HG02623 (cell line): ENCODE measurements at regions not wholly inside any gene's neighbourhood (a gene's known extent, or its start where the extent isn't known, plus 50 kb on each side); places are given as distances from the start of the nearest gene placed in this dataset.

Source experiments
- ATAC-seq: cut with Tn5 transposase; IDR thresholded peaks from one replicate; pipeline ENCODE4 v1.9.1; 2021; ENCODE audit warnings: moderate library complexity; ENCODE audit not compliant: unreplicated experiment

DNA sequence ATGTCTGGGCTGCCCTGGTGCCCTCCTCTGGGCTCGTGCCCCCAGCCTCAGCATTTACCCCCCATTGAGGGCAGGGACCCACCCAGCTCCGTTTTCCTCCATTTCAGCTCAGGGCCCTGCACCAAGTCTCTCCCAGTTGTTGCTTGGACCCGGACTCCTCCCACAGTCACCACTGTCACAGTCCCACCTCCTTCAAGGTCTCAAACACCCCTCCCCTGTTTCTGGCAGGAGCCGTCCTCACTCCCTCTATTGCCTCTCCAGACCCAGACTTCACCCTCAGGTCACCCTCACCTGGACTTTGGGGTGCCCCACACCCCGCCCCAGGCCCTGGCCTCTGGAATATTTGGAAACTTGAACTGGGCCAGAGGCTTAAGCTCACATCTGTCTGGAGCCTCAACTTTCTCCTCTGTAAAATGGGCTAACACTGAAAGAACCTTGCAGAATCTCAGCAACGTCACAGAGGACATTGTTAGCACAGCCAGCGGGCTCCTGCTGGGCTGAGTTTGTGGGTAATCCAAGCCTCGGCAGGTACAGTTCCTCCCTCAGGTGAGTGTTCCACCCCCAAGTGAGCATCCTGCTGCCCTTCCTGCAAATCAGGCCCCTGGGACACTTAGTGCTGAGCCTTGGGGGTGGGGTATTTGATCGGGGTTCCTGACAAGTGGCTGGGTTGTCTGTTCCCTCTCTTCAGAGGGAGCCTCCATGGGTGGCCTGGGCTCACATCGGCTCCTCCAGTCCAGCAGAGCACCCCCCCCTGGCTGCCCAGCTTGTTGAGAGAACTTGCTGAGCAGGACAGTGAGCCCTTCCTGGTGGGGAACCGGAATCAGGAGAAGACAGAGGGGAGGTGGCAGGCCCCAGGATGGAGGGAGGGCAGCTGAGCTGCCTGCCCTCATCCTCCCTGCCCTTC lies 130.1 kb downstream of the C9orf50 start:
- ATAC-seq = no peak

DNA sequence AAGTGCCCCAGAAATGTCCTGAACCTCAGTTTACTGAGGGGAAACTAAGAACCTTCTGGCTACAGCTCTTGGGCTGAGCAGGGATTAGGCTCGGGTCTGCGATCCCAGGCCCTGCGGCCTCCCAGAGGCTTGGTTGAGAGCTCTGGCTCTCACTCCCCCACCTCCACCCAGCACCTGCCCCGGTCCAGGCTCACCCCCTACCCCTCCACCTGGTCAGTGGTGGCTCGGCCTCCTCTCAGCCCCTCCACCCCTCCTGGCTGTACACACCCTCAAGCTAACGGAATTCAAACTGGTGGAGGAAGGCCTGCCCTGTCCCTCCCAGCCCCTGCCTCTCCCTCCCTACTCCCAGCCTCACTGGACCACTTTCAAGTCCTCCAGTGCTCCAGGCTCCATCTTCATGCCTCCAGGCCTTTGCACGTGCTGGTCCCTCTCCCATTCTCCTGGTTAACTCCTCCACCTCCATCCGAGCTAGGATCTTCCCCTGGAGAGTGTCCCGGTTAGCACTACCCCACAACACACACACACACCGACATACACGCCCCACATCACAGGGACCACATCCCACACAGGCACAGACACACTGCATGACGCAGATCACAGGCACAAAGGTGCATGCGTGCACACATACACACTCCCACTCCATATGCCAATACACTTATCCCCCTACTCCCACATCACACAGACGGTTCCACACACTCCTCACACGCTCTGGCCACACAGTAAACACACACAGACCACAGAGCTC lies 130.9 kb downstream of the C9orf50 start:
- ATAC-seq = no peak

DNA sequence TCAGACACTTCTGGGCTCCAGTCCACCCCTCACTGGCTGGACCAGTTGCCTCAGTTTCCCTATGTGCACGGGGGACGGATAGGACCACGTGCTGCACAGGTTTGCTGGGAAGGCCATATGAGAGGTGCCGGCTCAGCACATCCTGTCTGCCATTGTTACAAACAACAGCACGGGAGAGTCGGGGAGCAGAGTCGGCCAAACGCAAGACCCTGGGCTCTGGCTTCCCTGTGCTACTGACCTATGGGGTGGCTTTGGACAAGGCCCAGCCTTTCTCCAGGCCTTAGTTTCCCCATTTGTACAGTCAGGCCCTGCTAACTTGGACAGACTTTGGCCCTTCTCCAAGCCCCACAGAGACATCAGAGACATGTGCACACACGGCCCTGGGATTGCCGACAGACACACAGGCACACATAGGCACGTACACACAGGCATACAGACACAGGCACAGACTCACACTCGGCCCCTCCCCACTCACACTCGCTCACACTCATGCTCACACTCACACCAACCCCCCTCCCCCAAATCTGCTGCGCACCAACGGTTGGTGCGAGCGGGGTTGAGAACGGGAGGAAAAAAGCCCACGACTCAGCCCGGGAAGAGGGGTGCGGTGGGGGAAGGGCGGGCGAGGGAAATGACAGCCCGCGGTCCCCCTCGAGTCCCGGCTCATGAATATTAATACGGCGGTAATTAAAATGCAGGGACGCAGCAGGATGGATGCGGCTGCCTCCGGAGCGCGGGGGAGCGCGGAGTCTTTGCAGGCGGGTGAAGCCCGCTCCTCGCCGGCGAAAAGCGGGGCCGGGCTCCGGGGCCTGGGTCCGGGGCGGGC lies 133.0 kb downstream of the C9orf50 start:
- peak; percentile 12 for ATAC-seq

DNA sequence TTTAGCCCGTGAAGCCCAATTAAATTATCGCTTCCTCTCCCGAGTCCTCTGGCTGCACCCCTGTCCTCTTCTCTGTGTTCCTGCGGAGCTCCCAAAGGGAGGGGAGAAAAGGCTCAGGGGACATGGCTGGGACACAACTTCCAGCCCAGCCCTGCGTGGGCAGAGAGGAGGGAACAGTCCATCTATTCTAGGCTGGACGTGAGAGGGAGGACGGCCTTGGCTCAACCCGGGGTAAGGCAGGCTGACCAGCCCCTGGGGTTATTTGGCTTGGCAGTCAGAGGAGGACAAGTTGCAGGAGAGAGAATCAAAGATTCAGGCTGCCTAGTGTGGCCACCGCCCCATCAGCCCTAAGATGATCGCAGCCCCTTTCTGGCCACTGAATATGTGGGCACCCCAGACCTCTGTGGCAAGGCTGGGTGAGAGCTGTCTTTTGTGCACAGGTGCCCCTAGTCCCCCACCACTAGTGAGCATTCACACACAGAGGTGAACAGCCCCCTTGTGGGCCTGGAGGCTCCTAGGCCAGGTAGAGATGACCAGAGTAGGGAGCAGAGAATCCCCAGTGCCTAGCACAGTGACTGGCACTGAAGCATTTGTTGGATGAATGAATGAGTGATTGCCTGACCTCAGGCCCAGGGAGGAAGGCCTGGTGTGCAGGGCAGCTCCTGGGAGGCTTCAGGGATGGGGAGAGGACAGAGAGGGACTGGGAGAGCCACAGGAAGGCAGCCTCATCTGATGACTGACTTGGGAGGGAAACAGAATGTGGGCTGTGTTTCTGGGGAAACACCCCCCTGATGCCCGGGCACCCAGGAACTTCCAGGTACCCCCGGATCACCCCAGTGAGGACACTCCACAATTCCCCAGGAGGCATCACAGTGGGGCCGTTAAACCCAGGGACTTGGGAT lies 133.9 kb downstream of the C9orf50 start:
- no peak for ATAC-seq

DNA sequence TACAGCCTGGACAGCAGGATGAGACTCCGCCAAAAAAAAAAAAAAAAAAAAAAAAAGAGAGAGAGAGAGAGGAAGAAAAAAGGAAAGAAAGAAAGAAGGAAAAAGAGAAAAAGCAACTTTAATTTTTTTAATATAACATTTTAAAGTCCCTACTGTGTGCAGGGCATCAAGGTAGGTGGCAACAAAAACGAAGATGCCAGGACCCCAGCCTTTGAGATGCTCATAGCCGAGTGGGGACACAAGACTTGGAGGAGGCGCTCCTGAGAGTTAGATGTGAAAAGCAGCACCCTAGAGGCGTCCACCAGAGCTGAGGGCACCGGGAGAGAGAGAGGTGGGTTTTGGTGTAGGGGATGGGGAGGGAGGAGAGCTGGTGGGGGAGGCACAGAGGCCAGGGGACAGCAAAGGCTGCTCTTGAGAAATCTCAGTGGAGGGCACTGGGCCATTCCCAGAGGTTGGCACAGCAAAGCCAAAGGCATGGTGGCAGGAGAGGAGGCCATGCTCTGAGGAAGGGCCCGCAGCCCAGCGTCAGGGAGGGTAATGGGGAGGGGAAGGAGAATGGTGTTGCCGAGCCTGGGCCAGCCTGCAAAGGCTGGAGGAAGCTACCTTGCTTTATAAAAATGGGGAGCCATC lies 135.6 kb downstream of the C9orf50 start:
- no peak for ATAC-seq

DNA sequence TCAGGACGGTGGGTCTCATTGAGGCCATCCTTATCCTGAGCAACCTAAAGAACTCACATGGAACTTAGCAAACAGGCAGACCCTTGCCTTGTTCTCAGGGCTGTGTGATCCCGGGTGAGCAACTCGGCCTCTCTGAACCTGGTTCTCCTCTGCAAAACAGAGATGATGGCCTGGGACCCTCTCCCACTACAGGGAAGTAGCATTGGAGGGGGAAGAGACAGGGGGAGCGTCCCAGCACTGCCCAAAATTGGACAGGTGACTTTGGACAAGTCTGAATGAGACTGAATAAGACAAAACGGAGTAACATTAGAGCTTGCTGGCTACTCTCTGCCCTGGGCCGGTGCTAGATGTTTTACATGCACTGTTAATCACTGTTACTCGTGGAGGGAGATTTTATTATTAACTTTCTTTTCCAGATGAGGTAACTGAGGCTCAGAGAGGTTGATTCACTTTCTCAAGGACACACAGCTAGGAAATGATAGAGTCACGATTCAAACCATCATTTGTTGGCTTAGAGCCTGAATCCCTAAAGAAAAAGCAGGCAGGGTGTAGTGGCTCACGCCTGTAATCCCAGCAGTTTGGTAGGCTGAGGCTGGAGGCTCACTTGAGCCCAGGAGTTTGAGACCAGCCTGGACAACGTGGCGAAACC lies 136.4 kb downstream of the C9orf50 start:
- ATAC-seq = no peak

DNA sequence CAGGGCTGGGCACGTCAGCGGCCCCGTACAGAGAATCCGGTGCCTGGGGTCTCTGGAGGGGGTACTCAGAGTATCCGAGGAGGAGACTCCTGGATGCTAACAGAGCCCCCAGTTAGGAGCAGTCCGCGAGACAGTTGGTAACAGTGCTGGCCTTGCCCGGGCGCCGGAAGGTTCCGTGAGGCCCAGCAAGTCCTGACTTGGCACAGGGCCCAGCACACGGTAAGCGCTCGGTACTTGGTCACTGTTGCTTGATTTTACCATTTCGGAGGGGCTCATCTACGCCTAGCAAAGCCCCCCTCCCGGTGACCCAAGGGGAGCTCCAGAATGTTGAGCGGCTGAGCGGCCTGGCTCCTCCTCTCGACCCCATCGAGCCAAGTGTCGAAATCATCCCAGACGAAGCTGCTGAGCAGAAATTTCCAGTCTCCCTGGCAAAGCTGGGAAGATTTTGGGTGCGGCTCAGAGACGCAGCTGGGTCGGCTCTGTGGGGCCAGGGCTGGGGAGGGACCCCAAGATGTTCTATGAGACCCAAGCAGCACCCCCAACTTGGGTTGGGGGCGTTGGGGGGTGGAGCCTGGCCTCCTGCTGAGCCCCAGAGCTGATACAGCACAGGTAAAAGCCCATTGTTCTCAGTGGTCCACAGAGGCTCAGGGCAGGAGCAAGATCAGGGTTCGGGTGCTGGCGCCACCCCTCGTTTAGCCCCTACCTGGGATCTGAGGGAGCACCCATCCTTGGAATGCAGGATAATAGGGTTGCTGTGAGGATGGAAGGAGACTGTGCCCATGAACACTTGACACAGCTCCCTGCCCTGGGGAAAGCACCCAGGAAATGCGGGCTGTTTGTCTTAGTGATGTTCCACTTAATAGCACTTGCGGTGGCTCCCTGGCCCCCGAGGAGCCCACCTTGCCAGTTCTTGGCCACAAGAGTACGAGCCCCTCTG lies 137.2 kb downstream of the C9orf50 start:
- ATAC-seq = no peak

DNA sequence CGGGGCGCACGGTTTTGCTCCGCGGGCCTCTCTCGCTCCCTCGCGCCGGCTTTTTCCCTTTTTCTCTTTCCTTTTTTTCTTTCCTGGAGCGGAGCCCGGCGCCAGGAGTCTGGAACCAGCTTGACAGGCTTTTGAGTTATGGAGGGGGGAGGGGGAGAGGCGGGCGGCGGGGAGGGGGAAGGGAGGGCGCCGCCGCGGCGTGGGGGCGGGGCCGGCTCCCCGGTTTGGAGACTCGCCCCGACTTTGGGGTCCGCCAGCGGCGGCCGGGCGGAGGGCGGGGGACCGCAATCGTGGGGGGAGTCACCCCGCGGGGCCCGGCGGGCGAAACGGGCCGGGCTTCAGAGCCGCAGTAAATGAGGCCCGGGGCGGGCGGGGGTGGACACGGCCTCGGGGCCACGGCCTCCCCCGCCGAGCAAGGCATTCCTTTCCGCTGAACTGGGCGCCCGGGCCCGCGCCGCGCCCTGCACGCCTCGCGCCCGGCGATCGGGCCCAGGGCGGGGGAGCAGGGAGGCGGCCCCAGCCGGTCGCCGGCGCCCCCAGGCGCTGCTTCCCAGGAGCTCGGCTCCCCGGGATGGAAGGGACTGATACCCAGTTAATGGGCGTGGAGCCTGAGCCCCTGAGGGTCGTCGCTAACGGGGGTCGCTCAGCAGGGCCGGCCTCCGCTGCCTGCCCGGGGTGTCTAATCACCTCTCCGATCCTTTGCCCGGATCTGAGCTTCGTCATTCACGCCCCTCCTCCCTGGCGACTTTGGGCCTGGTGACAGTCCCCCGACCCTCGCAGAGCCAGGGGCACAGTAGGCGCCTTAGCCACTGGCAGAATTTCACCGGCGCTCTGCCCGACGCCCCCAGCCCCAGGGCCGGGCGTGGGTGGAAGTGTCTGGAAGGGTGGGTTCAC lies 138.1 kb downstream of the C9orf50 start:
- no peak for ATAC-seq

DNA sequence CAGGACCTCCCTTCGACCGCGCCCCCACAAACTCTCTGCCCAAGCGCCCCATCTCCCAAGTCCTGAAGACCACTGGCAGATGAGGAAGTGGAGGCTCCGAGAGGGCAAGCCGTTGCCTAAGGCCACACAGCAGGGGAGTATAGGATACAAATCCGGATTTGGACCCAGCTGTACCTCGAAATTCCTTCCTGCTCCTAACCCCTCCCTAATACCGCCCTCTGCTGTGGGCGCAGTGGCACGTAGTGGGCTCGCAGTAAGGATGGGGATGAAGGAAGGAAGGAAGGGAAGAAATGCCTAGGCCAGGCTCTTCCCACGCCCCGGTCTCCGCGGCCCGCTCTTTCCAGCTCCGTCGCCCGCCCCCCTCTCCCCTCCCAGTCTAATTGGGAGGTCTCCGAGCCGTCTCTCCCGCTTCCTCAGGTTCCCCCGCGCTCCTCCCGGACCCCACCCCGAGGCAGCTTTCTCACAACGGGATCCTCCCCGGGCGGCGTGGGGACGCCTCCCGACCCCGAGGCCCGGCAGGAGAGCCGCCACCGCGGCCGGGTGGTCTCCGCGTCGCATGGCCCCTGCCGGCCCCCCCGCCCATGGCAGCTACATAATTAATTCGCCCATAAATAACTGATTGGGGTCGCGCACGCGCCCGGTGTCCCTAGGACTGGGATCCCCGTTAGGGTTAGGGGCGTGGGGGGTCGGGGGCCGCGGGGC lies 138.9 kb downstream of the C9orf50 start:
- no peak for ATAC-seq

DNA sequence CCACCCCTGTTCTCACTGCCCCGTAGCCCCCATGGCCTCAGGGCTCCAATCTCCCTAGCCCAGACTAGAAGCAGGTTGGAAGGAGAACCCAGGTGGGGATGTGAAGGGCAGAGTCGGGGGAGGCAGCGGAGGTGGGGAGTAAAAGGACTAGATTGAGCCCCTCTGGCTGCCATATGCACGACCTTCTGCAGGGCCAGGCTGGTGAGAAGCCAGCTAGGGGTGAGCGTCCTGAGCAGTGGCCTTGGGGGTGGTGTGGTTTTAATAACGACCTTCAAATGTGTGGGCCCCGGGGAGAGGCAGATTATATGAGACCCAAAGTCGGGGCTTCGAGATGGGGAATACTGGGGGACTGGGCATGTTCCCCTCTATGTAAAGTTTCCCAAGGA lies 139.5 kb downstream of the C9orf50 start:
- no peak for ATAC-seq

DNA sequence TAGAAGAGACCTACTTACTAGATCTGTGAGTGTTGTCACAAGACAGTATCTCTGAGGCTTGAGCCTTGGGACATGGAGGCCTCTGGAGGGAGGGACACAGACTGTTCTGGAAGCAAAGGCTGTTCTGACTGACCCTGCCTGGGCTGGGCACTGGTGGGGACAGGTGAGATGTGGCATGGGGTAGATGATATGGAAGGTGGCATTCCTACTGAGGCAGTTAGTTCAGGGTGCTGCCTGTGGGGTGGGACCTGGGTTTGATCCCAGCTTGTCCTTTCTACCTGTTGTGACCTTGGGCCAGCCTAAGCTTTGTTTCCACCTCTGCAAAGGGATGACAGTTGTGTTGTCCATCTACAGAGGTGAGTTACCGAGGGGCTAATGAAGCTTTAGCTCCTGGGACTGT lies 140.2 kb downstream of the C9orf50 start:
- no peak for ATAC-seq

DNA sequence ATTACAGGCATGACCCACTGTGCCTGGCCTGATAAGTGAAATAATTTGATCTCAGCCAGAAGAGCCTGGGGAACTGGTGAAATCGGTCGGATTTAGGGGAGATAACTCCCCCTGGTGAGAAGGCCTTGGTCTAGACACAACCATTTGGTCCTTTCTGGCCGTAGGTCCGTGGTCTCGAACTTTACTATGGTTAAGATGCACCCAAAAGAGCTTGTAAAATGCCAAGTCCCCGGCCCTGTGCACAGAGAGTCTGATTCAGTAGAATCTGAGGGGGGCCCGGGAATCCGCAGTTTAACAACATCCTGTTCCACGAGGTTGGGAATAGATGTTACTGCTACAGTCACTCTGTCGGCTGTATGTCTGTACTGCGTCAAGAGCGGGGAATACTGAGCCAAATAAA lies 140.7 kb downstream of the C9orf50 start:
- ATAC-seq = no peak

DNA sequence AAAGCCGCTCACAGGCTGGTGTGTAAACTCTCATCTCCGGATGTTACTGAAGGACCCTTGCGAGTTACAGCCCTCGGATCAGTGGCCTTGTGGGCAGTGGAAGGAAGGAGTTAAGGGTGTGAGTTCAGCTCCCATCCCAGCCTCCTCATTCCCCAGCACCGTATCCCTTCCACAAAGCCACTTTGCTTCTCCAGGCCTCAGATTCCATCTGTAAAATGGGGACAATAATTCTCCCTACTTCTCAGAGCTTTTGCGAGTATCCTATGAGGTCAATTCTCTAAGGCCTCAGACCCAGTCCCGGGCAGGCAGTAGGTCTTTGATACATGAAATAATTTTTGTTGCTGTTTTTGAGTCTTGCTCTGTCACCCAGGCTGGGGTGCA lies 141.3 kb downstream of the C9orf50 start:
- no peak for ATAC-seq

DNA sequence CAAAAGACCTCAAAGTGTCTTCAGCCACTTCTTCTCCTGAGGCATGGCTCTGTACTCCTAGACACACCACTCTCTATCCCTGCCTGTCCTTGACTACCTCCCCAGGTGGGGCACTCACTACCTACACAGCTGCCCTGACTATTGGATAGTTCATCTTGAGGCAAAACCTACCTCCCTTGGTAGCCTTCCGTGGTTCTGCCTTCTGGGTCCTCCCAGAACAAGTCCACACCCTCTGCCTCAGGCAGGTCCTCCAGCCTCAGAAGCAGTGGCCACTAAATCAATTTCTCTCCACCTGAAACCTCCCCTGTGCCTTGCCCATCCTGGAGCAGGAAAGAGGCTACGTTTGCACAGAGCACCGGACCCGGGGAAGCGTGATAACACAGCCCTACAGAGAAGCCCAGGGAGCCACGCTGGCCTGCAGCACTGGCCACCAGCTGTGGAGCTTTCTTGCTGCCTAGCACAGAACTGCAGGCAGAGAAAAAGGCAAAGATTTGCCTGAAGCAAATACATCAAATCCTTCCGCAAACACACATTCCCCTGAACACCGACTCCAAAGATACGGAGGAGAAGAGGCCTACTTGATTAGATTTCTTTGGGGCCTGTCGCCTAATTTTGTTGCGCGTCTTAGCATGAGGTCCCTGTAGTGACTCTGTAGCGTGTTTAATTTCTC lies 141.8 kb downstream of the C9orf50 start:
- no peak for ATAC-seq

DNA sequence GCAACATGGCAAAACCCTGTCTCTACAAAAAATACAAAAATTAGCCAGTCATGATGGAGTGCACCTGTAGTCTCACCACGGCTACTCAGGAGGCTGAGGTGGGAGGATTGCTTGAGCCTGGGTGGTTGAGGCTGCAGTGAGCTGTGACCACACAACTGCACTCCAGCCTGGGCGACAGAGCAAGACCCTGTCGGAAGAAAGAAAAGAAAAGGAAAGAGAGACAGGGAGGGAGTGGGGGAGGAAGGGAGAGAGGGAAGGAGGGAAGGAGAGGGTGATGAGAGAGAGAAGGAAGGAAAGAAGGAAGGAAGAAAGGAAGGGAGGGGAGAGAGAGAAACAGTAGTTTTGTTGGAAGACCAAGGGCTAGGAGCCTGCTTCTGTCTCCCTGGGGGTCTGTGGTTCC lies 142.4 kb downstream of the C9orf50 start:
- no peak for ATAC-seq
